ENCODE measurements at regions not wholly inside any gene's neighbourhood (a gene's known extent, or its start where the extent isn't known, plus 50 kb on each side); places are given as distances from the start of the nearest gene placed in this dataset.

DNA sequence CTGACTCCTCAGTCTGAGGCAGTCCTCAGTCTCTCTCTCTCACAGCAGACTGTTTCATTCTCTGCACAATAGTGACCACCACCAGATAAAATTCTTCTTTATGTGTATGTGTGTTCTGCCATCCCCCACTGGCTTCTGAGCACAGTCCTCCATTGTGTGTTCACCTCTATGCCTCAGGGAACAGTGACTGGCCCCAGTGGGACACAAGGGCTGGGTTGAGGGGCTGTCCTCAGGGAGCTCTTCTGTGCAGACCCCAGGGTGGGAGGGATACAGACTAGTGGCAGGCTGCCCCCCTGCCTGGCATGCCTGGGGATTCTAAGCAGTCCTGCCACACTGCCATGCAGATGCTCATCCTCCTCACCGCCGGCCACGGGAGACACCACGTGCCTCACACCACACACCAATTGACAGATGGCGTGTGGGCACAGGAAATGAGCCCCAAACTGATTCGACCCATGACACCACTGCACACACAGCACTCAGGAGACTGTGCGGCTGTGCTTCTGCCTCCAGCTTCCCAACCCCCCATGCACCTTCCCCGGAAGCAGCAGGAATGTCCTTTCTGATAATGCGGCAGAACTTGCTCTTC is 237.6 kb upstream of the CHRNA7 start:
- Histone ChIP-seq H3K4me1 (ENCODE audit: control insufficient read depth, insufficient read depth, low read length) (no peaks in the 10 kb centered on the region), H3K27ac (ENCODE audit: extremely low read depth, low read depth, low read length) (no peak overlapping the region), H3K36me3 (ENCODE audit: control insufficient read depth in 2 of 2, insufficient read depth in 1 of 2, low read length in 2 of 2) (no peaks in the 10 kb centered on the region), H3K9me3 (ENCODE audit: control insufficient read depth, insufficient read depth, low read depth, low read length) (no peaks in the 10 kb centered on the region), H3K4me3 (ENCODE audit: low read depth, low read length) (no peak overlapping the region)
- no peak for TF ChIP-seq KLF9 (tag by site-specific recombination; IDR thresholded peaks at IDR 0.05; ENCODE audit: low read depth)
- TF ChIP-seq PATZ1 (tag by site-specific recombination; IDR thresholded peaks at IDR 0.05), result no peak
- TF ChIP-seq ZNF112 (tag by site-specific recombination; IDR thresholded peaks at IDR 0.05), result no peak
- no peak for TF ChIP-seq SP3 (tag by site-specific recombination; IDR thresholded peaks at IDR 0.05)
- TF ChIP-seq ZNF791 (tag by site-specific recombination; IDR thresholded peaks at IDR 0.05), result no peak
- TF ChIP-seq ZNF426 (tag by site-specific recombination; IDR thresholded peaks at IDR 0.05), result no peak
- no peak for TF ChIP-seq INSM2 (tag by site-specific recombination; IDR thresholded peaks at IDR 0.05)
- TF ChIP-seq, protein P1, sequence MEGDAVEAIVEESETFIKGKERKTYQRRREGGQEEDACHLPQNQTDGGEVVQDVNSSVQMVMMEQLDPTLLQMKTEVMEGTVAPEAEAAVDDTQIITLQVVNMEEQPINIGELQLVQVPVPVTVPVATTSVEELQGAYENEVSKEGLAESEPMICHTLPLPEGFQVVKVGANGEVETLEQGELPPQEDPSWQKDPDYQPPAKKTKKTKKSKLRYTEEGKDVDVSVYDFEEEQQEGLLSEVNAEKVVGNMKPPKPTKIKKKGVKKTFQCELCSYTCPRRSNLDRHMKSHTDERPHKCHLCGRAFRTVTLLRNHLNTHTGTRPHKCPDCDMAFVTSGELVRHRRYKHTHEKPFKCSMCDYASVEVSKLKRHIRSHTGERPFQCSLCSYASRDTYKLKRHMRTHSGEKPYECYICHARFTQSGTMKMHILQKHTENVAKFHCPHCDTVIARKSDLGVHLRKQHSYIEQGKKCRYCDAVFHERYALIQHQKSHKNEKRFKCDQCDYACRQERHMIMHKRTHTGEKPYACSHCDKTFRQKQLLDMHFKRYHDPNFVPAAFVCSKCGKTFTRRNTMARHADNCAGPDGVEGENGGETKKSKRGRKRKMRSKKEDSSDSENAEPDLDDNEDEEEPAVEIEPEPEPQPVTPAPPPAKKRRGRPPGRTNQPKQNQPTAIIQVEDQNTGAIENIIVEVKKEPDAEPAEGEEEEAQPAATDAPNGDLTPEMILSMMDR (tag by site-specific recombination; IDR thresholded peaks at IDR 0.05), result no peak
- no peak for TF ChIP-seq PRDM10 (tag by site-specific recombination; IDR thresholded peaks at IDR 0.05)
- no peak for TF ChIP-seq ZNF624 (tag by site-specific recombination; IDR thresholded peaks at IDR 0.05)
- ChIA-PET CTCF (no interaction called here), POLR2A (no interaction called here)

- ChIA-PET CTCF (no interaction called here), POLR2A (no interaction called here)
- Histone ChIP-seq H3K27ac (ENCODE audit: extremely low read depth, low read depth, low read length) (no peak overlapping the region), H3K36me3 (ENCODE audit: control insufficient read depth in 2 of 2, insufficient read depth in 1 of 2, low read length in 2 of 2) (no peaks in the 10 kb centered on the region), H3K9me3 (ENCODE audit: control insufficient read depth, insufficient read depth, low read depth, low read length) (no peaks in the 10 kb centered on the region), H3K4me3 (ENCODE audit: low read depth, low read length) (no peak overlapping the region), H3K4me1 (ENCODE audit: control insufficient read depth, insufficient read depth, low read length) (no peaks in the 10 kb centered on the region)
- TF ChIP-seq ZNF626 (tag by site-specific recombination; IDR thresholded peaks at IDR 0.05) (no peak), KLF1 (tag by site-specific recombination; IDR thresholded peaks at IDR 0.05) (0 out of 2 replicates have a peak, but pooled peaks have one; percentile 20)
Measured at GRCh38 chr15:31799319-31799714, 231.0 kb upstream of the CHRNA7 start.

Measured in HEK293 (cell line).